HG03442 (cell line): ENCODE measurements at regions not wholly inside any gene's neighbourhood (a gene's known extent, or its start where the extent isn't known, plus 50 kb on each side); places are given as distances from the start of the nearest gene placed in this dataset.
A peak's percentile ranks its signal among the peaks of the same experiment; 100 is the strongest.
"Not testable (repeated sequence)": the region's sequence is repeated elsewhere in the genome, so short reads cannot be mapped to it uniquely, and the experiment has no call there.

Source experiments
- ATAC-seq: cut with Tn5 transposase; IDR thresholded peaks from one replicate; pipeline ENCODE4 v1.9.1; 2021; ENCODE audit warnings: mild to moderate bottlenecking, moderate library complexity; ENCODE audit not compliant: unreplicated experiment

DNA sequence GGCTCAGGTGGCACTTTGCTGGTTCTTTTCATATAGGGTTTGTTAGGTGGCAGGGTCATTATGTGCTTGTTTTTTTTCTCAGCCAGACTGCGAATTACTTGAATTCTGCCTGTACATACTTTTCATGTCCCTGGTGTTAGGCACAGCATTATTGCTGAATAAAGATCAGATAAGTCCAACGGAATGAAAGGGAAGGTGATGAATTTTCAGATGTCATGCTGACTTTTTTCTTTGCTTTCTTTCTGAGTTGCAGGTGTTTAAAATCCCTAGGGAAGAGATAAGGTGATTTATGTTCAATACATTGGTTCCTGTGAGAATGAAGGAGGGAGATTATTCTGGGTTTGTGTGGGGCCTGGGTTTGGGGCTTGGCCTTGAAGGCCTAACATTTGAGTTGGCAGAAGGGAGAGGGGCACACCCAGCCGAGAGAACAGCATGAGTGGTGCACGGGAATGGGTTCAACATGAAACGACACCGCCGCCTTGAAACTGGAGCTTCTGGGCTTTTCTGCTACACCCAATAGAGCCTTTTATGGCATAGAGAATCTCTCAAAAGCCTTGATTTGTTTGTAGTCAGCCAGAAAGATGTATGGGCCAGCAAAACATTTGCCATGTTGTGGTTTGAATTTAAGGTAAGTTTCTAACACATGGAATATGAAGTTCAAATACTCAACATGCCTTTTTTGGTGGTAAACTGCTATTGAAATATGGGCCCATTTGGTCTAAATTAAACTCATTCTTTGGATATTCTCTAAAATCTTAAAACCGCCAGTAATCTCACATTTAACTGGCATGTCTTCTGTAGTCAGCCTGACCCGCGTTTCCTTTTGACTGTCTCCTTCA lies 477.0 kb downstream of the PCNX1 start:
- no peak for ATAC-seq

DNA sequence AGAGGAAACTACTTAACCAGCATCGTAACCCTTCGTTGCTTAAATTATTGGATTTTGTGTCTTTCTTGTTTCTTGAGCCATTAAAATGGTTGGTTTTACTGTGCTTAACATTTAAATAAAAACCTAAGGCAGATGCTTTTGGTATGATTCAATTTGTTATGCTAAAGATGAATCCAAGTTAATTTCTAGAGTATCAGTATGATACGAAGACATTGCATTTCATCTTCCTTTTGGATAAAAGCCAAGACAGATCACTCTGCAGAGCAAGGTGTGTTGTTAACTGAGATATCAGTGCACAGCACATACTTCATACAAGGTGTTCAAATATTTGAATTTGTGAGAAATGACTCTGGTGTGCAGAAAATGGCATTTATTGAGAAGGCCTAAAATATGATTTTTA lies 480.5 kb downstream of the PCNX1 start:
- no peak for ATAC-seq

DNA sequence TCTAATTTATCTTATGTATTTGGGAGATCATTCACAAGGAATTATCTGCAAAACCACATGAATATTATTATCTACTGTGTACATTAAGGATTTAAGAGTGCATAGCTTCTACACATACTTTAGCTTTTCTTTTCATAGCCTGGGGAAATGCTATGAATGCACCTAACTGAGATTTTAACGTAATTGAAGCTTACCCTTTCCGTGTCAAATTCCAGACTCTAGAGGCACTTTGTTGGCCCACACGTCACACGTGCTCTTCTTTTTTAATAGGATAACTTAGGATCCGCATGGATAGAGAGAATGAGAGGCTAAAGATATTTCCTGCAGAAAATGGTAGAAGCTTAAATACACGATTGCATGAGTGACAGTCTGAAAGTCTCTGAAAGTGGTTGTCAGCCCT lies 481.1 kb downstream of the PCNX1 start:
- ATAC-seq, result no peak

DNA sequence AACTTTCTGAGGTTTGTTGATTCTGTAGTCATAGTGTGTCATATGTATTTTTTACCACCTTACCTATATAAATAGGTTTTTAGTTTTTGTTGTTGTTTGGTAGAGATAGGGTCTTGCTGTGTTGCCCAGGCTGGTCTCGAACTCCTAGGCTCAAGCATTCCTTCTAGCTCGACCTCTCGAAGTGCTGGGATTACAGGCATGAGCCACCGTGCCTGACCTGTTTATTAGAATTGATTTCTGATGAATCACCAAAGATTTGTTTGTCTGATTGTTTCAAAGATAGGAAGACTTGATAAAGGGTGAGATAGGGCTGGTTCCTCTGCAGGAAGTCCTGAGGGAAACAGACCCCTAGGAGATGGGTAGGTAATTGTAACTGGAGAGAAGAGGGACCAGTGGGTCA lies 481.6 kb downstream of the PCNX1 start:
- ATAC-seq, result no peak

DNA sequence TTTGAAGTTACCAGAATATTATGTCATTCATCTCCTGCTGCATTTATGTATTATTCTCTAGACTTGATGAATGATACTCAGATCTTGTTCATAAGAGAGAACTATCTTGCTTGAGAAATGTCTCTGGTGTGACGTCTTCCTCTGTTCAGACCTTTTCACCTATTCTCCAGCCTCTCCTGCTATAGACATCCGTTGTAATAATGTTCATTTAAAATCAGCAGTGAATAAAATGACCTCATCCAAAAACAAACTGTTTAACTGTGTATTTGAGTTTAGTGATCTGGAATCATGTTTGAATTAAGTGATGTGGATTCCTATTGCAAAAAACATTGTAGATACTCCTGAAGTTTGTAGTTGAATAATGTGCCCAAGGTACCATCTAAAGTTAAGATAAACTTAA lies 487.1 kb downstream of the PCNX1 start:
- no peak for ATAC-seq

DNA sequence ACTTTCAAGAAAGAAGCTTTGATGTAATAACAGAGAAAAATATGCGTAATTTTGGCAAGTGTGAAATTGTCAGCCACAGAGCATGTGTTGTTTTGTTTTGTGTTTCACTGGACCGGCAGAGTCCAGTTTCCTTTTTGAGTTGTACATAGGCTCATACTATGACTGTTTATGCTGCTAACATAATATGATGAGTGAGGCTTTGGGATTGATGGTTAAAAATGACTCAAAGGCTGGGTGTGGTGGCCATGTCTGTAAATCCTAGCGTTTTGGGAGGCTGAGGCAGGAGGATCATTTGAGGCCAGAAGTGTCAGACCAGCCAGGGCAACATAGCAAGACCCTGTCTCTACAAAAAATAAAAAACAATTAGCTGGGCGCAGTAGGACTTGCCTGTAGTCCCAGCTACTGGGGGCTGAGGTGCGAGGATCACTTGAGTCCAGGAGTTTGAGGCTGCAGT lies 487.9 kb downstream of the PCNX1 start:
- ATAC-seq, result no peak

DNA sequence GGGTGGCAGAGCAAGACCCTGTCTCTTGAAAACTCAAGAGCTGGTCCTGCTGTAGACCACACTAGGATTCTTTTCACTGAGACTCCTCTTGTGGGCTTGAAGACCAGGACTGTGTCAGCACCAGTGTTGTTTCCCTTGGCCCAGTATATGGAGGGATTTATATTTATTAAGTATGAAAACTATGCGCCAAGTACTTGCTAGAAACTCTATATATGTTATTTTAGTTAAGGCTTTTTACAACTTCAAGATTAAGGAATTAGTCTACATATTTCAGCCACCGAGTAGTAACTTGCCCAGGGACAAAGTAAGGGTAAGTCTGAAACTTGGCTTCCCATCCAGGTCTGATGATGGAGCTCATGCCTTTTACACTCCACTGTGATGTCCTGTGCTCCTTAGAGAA lies 488.4 kb downstream of the PCNX1 start:
- no peak for ATAC-seq

DNA sequence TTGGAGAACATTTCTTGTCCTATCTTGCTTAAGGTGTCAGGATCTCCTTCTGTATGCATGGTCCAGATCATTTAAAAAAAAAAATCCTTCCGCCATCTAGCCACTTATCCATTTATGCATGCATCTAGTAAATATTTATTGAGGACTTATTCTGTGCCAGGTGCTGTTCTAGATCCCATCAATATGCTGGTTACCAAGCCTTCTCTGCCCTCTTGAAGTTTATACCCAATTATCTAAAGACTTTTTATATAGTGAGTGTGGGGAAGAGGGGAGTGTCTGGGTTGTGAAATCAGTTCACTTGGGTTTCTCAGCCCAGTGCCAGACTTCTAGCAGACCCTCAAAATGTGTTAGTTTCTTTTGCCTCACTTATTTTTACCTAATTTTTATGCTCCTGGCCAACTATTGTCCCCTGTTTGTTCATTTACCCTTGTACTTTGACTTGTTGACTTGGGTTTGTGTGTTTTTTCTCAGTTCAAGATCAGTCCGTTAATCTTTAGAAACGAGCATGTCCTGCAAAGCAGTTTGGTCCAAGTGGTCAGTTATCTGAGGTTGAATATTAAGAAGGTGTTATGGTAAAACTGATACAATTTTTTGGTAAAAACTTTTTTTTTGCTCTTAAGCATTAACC lies 488.9 kb downstream of the PCNX1 start:
- no peak for ATAC-seq

DNA sequence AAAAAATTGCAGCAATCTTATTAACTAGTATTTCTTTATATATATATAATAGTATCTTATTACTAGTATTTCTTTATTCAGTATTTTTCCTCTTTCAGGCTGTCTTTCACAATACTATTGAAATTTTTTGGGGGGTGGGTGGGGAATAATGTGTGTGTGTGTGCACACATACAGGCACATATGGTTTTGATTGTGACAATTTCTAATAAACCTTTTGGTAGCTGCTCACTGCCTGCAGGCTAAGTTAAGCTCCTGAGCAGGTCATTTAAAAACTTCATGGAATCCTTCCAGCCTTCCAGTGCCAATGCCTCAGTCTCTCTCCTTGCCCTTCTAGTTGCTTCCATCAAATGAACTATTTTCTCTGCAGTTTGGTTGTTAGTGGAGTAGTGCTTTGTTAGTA lies 490.1 kb downstream of the PCNX1 start:
- no peak for ATAC-seq

DNA sequence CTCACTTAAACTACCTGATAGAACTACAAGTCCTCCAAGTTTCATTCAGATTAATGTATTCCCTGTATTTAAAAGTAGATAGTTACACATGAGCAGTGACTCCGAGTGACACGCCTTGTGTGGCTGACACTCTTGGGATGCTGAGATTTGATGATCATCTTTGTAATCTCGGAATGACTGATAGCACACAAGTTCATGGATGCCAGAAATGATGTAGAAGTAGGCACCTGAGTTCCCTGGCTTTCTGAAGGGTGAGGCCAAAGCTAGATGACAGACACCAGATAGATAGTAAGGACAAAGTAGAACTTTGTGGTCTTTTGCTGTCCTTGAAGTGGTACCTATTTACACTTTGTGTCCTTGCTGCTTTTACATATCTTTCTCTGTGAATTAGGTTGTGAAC lies 491.2 kb downstream of the PCNX1 start:
- ATAC-seq, result no peak

DNA sequence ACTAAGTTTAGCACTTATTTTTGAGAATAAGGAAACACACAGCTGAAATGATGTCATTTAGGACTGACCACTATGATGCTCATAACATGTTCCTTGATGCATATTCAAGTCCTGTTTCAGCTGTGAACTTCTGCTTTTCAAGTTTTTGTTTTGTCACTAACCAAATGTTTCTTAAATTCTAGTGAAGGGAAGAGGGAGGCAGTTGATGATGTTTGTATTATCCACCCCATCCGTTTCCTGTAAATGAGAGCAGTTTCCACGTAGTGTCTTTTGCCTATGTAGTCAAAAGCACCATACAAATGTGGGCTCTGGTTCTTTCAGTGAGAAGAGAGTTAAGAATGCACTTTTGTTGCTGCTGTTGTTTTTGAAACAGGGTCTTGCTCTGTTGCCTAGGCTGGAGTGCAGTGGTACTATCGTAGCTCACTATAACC lies 491.8 kb downstream of the PCNX1 start:
- ATAC-seq, result peak; percentile 67

DNA sequence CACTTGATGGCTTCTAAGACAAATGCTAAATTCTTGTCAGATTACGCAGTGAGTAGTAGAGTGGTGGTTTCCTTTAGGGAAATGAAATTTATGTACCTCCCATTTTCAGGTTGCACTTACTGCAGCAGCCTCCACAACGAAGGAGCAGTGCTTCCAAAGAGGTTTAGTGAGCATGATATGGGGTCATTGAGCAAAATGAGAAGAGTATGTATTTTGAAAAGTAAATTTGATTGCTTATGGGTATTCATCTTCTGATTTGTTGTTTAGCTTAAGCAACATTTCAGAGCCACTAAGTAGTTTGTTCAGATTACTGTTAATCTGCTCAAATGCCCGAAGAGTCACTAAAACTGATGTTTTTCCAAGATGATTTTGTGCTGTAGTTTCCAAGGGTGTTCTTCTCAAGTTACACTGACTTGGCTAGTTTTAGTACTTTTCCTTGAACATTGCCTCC lies 493.6 kb downstream of the PCNX1 start:
- no peak for ATAC-seq

DNA sequence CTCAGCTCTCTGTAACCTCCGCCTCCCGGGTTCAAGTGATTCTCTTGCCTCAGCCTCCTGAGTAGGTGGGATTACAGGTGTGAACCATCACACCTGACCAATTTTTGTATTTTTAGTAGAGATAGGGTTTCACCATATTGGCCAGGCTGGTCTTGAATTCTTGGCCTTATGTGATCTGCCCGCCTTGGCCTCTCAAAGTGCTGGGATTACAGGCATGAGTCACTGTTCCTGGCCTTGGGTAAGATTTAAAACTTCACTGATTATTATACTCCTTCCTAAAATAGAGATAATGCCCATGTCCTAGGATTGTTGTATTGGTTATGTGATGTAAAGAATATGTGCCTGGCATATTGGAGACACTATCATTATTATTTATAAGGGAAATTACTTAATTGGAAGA lies 495.2 kb downstream of the PCNX1 start:
- not testable (repeated sequence) for ATAC-seq

DNA sequence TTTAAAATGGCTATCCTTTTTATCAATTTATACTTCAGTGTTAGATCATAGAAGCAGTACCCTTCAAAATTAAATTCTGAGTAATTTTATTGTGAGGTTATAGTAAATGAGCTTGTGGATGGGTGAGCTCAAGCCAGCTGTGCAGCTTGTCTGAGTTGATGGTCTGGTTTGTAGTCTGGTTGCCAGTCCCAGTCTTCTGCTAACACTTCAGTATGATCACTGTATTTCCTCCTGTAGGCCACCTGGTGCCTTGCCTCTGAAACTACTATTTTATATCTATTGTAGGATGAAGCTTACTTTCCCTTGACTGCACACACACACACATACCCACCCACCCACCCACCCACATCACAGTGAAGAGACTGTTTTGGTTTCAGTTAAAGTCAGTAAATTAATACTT lies 496.4 kb downstream of the PCNX1 start:
- ATAC-seq, result no peak

DNA sequence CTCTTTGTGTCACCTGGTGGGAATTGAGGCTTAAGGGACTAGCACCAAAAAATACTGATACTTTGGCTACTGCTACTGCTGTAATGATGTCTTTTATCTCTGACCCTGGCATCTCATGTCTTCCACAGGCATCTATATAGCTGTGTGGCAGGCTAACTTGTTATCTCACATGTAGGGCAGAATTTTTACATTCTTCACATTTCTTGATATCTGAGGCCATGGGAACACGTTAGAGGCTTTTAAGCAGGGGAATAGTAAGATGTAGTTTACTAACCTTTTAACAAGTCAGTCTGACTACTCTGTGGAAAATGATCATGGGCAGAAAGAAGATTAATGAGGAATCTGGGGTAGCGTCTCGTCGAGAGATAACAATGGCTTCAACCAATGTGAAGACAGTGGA lies 498.4 kb downstream of the PCNX1 start:
- ATAC-seq, result no peak

DNA sequence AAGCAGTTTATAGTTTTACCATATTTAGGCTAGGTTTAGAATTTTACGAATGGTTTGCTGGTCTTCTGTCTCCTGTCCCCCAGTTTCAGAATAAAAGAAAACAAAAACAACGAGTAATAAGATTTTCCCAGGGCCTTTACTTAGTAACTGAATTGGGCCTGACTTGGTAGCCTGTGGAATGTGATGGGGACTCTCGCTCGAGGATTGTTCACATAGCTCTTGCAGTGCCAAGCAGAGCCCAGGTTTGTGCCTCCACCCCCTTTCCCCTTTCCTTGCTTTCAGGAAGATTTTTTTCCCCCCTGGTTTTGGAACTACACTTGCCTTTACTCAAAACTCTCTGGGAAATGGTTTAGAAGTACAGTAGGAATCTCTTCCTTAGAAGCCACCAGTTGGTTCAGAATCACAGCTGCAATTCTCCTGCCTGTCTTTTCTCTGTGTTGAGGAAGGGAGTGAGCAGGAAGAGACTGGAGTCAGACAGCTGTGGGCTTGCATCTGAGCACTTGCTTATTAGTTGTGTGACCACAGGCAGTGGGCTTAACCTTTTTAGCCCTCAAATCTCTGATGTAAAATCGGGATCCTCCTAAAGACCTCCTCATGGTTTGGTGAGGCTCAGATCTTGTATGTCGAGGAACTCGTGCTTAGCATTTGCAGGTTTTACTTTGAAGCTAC lies 501.2 kb downstream of the PCNX1 start:
- ATAC-seq, result no peak

DNA sequence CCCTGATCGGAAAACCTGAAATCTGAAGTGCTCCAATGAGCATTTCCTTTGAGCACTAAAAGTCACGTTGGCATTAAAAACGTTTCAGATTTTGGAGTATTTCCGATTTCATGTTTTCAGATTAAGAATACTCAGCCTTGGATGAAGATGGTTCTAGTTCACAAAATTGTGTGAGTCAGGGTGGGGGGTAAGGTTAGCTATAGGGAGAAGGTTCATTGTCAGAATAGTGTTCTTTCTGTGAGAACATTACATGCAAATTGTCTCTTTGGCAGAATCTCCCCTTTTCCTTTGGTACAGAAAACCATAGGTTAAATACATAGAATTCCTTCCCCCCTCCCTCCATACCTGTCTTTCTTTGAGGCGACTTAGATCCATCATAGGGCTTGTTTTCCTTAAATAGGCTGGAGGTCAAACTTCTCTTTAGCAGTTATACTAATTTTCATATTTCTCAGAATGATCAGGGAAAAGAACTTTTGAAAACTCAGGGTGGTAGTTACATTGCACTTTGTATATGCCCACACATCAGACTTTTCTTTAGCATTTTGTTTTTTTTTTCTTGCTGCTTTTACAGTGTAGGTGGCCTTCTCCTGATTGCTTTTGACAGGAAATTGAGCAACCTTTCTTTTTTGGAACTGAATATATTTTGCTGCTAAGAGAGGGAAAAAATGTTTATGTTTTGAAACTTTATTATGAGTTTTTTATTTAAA lies 503.5 kb downstream of the PCNX1 start:
- no peak for ATAC-seq

DNA sequence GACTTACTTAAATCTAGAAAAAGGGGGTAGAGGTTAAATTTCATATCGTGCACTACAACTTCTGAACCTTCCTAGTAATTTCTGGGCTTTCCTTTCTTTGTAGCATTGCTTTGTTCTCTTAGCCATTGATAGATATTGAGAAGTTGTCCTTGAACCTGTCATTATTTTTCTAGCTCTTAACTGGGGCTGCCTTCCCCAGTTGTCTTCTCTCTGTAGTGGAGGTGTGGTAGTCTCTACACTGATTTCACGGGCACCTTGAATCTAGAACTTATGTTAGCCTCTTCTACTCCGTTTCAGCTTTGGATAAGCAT lies 504.0 kb downstream of the PCNX1 start:
- ATAC-seq, result no peak

DNA sequence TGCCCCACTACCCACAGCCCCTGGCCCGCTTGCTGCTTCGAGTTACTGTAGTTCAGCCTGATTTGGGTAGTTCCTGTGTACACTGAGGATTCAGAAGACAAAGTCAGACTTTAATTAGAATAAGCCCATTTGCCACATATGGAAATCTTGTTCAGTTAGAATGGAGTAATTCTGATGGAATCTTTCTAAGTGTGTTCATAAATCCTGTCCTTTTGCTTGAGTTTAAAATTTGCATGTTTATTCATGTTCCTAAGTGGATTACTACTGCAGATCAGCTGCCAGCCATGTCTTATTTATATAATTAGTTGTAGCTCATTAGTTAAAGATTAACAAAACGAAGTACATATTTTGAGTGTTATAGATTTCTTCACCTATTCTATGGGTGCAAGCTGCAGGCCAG lies 504.5 kb downstream of the PCNX1 start:
- ATAC-seq, result no peak

DNA sequence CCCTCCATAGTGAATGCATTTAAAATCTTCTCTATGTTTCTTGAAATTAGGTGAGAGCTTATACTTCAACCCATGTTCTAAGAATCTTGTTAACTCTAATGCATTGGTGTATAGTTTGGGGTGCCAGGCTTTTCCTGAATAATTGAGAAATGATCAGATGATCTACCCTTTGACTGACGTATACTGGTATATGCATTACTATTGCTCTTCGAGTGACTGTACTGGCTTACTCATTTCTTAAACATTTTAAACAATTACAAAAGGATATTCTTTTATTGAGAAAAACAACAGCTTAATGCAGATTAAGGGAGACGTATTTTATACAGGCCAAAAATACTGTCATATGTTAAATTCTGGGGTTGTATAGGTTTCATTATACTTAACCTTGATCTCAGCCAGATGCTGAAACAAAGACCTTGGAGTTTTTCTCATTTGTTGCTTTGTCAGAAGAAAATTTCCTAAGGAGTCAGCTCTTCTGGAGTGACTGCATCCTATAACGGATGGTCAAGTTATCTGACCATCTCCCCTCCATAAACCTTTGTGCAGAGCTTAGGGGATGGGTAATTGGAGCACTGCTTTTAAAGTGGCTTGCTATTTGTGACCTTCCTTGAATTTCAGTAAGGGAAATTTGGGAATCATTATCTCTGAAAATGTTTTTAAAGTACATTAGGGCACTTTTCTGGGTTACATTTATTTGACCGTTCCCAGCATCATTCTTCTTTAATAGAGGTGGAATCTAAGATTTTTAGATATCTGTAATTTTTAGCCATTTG lies 507.6 kb downstream of the PCNX1 start:
- ATAC-seq, result no peak

DNA sequence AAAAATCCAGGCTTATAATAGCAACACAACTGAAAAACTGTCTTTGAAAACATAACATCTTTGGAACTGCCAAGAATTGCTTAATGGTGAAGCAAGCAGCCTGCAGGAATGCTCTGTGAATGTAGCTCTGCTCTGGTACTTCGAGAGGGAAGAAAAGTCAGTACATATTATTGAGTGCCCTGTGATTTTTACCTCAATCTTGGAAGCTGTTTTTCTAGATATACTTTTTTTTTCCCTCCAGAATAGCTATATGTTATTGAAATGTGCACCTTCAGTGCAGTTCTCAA lies 508.1 kb downstream of the PCNX1 start:
- no peak for ATAC-seq
